CD4-positive, alpha-beta T cell (primary cell): ENCODE measurements at regions not wholly inside any gene's neighbourhood (a gene's known extent, or its start where the extent isn't known, plus 50 kb on each side); places are given as distances from the start of the nearest gene placed in this dataset.

Experiments used
- ATAC-seq: fragments of 200-7000 bp; cut with Tn5 transposase; one replicate; pipeline ENCODE4 v1.10.0; 2022; ENCODE audit warnings: mild to moderate bottlenecking; ENCODE audit not compliant: poor library complexity
- CTCF ChIA-PET: fragments of 350-600 bp; sonication (Branson Sonifier 250); formaldehyde crosslinking; loops from one replicate; lab custom pipeline; 2021; ENCODE audit warnings: antibody characterized with exemption, inconsistent platforms; lab: Charles Lee
- POLR2A ChIA-PET: fragments of 350-600 bp; sonication (Branson Sonifier 250); formaldehyde crosslinking; loops from one replicate; lab custom pipeline; 2021; ENCODE audit warnings: antibody characterized with exemption, inconsistent platforms; lab: Charles Lee
- DNase-seq, 14 experiments: peaks; one replicate each; pipeline ENCODE4 v3.0.0-alpha.2; 2013 to 2020; ENCODE audit warnings: mixed read lengths in 2 of 14
- H3K27ac ChIP-seq, 2 donors: one replicate each; pipeline versions ENCODE4 v1.5.1 to v1.7.0; 2013; ENCODE audit warnings: low read length in 2 of 2, low read depth in 1 of 2, mild to moderate bottlenecking in 1 of 2
- H3K27me3 ChIP-seq, 2 experiments: 1 replicate in 1 of 2; 2 replicates in 1 of 2; pipeline versions ENCODE4 v1.6.1 to v1.7.0; 2013; ENCODE audit warnings: low read length in 2 of 2, control low read depth in 1 of 2, mild to moderate bottlenecking in 1 of 2, moderate library complexity in 1 of 2; ENCODE audit not compliant: insufficient read depth in 2 of 2, control insufficient read depth in 1 of 2
- H3K36me3 ChIP-seq: one replicate; pipeline ENCODE4 v1.6.1; 2013; ENCODE audit warnings: low read length, control low read depth; ENCODE audit not compliant: insufficient read depth
- H3K4me1 ChIP-seq: one replicate; pipeline ENCODE4 v1.6.1; 2013; ENCODE audit warnings: low read length, control low read depth; ENCODE audit not compliant: insufficient read depth
- H3K4me3 ChIP-seq: one replicate; pipeline ENCODE4 v1.5.1; 2013; ENCODE audit warnings: mild to moderate bottlenecking, low read length, moderate library complexity
- H3K9me3 ChIP-seq, 2 experiments: 1 replicate in 1 of 2; 2 replicates in 1 of 2; pipeline versions ENCODE4 v1.6.1 to v1.7.0; 2013; ENCODE audit warnings: low read length in 2 of 2, mild to moderate bottlenecking in 2 of 2, control low read depth in 1 of 2, moderate library complexity in 1 of 2; ENCODE audit not compliant: control insufficient read depth in 1 of 2, insufficient read depth in 1 of 2
- H3K27ac Mint-ChIP-seq: one replicate; pipeline ENCODE4 v1.8.0; 2020; ENCODE audit warnings: mixed read lengths
- H3K27me3 Mint-ChIP-seq: one replicate; pipeline ENCODE4 v1.8.0; 2021; ENCODE audit warnings: mixed read lengths
- H3K36me3 Mint-ChIP-seq: one replicate; pipeline ENCODE4 v1.8.0; 2021; ENCODE audit warnings: low read depth, mixed read lengths
- H3K4me1 Mint-ChIP-seq: one replicate; pipeline ENCODE4 v1.8.0; 2021; ENCODE audit warnings: low read depth, mixed read lengths
- H3K4me3 Mint-ChIP-seq: one replicate; pipeline ENCODE4 v1.8.0; 2020; ENCODE audit warnings: mild to moderate bottlenecking, mixed read lengths
- H3K9me3 Mint-ChIP-seq: one replicate; pipeline ENCODE4 v1.8.0; 2020; ENCODE audit warnings: mixed read lengths
- CTCF ChIP-seq: fragments of 200-600 bp; IDR thresholded peaks from one replicate; pipeline ENCODE4 v1.8.0; 2022; ENCODE audit warnings: antibody characterized with exemption, mild to moderate bottlenecking
- intact Hi-C, 2 experiments: fragments of 100-400 bp; cut with DNase I in 1 of 2; cut with micrococcal nuclease in 1 of 2; formaldehyde crosslinking; loops; one replicate each; pipeline versions ENCODE4 v1.15.1 to v1.9.0; 2023 to 2025; cut with DNase I, micrococcal nuclease

GRCh38 chr12:115424003-115424402 lies 740.0 kb upstream of the TBX3 start:
- no peak for TF ChIP-seq CTCF
- Histone ChIP-seq H3K4me3 (no peak overlapping the region), H3K27me3 (no peaks in the 10 kb centered on the region), H3K27ac (no peak overlapping the region), H3K9me3 (no peaks in the 10 kb centered on the region), H3K4me1 (no peaks in the 10 kb centered on the region), H3K36me3 (no peaks in the 10 kb centered on the region)
- no peaks in the 10 kb centered on the region for H3K36me3 Mint-ChIP-seq
- no peaks in the 10 kb centered on the region for H3K27me3 Mint-ChIP-seq
- H3K4me1 Mint-ChIP-seq: no peaks in the 10 kb centered on the region
- intact Hi-C loops: no loop called here
- peaks cover 2% of the 10 kb centered on the region for H3K9me3 Mint-ChIP-seq
- ATAC-seq (no peak), DNase-seq (no peak)
- POLR2A ChIA-PET: no interaction called here
- CTCF ChIA-PET: no interaction called here
- H3K4me3 Mint-ChIP-seq: no peak overlapping the region
- no peak overlapping the region for H3K27ac Mint-ChIP-seq

- Mint-ChIP-seq H3K36me3 (no peaks in the 10 kb centered on the region), H3K9me3 (peaks cover 2% of the 10 kb centered on the region), H3K27ac (no peak overlapping the region), H3K27me3 (no peaks in the 10 kb centered on the region), H3K4me3 (no peak overlapping the region), H3K4me1 (no peaks in the 10 kb centered on the region)
- Histone ChIP-seq H3K4me3 (no peak overlapping the region), H3K27me3 (no peaks in the 10 kb centered on the region), H3K4me1 (no peaks in the 10 kb centered on the region), H3K36me3 (no peaks in the 10 kb centered on the region), H3K27ac (no peak overlapping the region), H3K9me3 (no peaks in the 10 kb centered on the region)
- intact Hi-C loops: no loop called here
- no peak for TF ChIP-seq CTCF
- ATAC-seq: no peak
- CTCF ChIA-PET: no interaction called here
- no peak for DNase-seq
- POLR2A ChIA-PET: no interaction called here
These were observed 739.6 kb upstream of the TBX3 start for GRCh38 chr12:115423546-115423987.

- no peaks in the 10 kb centered on the region for H3K27me3 Mint-ChIP-seq
- no peaks in the 10 kb centered on the region for H3K9me3 ChIP-seq
- peaks cover 2% of the 10 kb centered on the region for H3K9me3 Mint-ChIP-seq
- H3K4me3 Mint-ChIP-seq: no peak overlapping the region
- H3K36me3 Mint-ChIP-seq: no peaks in the 10 kb centered on the region
- H3K4me1 Mint-ChIP-seq: no peaks in the 10 kb centered on the region
- intact Hi-C loops: no loop called here
- no peak overlapping the region for H3K27ac ChIP-seq
- no peaks in the 10 kb centered on the region for H3K27me3 ChIP-seq
- TF ChIP-seq CTCF: no peak
- ChIA-PET POLR2A (no interaction called here), CTCF (no interaction called here)
- no peak overlapping the region for H3K27ac Mint-ChIP-seq
- no peak for DNase-seq
- no peak overlapping the region for H3K4me3 ChIP-seq
- ATAC-seq: no peak
- H3K4me1 ChIP-seq: no peaks in the 10 kb centered on the region
- no peaks in the 10 kb centered on the region for H3K36me3 ChIP-seq
These were observed 739.0 kb upstream of the TBX3 start for GRCh38 chr12:115422845-115423545.
